Stimulated activated CD4-positive, alpha-beta T cell treated with anti-CD3 and anti-CD28 coated beads, Interleukin-4, amount 100 ng/mL, for 24 hours (primary cell): ENCODE measurements at regions not wholly inside any gene's neighbourhood (a gene's known extent, or its start where the extent isn't known, plus 50 kb on each side); places are given as distances from the start of the nearest gene placed in this dataset.

Source experiments
- DNase-seq: peaks from one replicate; pipeline ENCODE4 v3.0.0-alpha.2; 2020

DNA sequence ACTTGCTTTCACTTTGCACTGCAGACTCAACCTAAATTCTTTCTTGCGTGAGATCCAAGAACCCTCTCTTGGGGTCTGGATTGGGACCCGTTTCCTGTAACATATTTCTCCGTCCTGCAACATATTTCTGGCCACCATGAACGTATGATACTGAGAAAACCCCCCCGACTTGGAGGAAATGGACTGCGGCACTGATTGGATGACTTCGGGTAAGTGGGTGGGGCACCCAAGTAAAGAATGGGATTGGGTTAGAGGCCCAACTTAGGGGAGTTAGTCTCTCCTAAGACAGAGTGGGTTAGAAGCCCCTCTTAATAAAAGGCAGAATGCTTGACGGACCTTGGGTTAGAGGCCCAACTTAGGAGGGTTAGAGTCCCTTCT is 690.4 kb downstream of the UQCRFS1 start:
- no peak for DNase-seq

GRCh38 chr19:28521614-28522544 is 691.1 kb downstream of the UQCRFS1 start:
- no peak for DNase-seq

- DNase-seq = no peak
Measured at GRCh38 chr19:28520998-28521568, 691.9 kb downstream of the UQCRFS1 start.

DNA sequence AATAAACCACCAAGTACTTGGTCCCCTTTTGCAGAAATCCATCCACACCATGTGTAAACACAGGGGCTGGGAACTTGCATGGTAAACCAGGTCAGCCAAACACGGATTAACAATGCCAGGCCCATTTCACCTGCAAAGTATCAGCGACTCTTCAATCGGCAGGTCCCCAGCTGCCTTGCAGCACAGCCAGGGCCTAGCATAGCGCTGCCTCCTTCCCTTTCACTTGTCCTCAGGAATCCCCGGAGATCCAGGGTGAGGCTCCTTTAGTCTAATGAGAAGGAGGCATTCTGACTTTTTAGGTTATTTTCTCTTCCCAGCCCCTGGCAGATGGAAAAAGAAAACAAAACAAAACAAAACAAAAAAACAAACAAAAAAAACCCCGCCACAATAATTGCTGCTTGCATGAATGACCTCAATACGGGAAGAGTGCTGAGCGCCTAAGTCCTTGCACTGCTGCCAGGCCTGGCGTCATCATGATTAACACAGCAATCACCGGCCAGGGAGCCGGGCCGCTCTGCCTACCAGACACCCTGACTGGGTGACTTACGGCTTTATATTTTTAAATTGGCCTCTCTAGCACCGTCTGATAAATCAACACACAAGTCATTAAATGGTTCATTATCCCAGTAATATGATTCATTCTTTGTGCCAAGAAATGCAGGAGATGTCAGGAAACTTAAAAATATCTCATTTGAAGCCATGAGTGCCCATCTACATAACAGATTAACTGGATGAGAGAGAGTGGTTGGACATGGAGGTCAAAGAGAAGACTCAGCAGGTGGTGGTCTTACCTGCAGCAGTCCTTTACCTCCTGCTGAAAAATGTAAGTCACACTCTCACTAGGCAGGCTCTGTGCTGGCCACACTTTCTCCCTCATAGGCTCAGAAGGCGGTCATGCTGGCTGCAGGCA is 692.7 kb downstream of the UQCRFS1 start:
- DNase-seq = no peak

DNA sequence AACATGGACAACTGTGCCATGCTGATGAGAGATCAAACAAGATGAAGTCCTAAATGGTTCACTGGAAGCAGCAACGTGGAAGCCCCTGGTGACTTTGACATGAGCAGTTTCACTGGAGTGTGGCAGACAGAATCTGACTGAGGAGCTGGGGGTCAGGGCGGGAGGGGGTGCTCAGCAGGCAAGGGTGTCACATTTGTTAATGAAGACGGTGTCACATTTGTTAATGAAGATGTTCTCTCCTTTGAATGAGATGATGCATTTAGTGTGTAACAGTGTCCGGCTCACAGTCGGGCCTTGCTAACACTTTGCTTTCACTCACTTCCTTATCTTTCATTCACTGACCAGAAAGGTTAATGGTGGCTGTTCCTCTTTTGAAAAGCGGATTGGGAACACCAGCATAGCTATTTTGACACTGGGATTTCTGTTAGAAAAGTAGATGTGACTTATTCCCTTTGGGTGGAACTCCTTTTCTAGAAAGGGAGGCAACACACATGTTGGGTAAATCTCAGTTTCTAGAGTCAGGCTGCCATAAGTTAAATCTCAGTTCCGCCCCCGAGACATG is 693.7 kb downstream of the UQCRFS1 start:
- no peak for DNase-seq

- DNase-seq = no peak
Measured at GRCh38 chr19:28516415-28516872, 696.5 kb downstream of the UQCRFS1 start.

DNA sequence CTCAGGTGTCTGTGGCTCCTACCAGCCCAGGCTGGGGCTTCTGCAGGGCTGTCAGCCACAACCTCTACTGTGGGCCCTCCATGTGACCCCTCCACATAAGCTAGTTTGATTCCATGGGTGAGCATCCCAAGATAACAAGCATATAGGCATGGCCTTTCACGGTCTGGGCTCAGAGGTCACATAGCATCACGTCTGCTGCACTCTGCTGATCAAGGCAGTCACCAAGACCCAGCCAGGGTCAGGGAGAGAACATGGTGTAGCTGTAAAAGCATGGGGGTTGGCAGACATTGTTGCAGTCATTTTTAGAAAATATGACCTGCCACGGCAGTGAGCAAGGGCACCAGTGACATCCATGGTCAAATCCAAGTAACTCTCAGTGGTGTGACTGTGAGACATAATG is 698.8 kb downstream of the UQCRFS1 start:
- no peak for DNase-seq

DNA sequence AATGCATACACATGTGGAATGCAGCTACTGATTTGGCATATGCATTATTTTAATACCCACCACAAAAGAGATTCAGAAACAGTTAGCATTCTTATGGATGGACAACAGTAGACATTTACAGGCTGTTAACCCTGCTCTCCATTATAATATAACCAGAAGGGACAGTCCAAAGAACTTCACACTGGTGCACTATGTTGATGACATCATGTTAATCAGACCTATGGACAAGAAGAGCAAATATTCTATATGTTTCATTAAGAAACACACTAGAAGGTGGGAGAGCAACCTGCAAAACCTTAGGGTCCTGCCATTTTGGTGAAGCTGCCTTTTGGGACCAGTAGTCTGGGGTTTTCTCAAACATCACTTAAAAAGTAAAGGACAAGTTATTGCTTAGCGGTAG is 701.3 kb downstream of the UQCRFS1 start:
- DNase-seq = no peak

- DNase-seq = no peak
Measured at GRCh38 chr19:28509079-28509895, 703.7 kb downstream of the UQCRFS1 start.

DNA sequence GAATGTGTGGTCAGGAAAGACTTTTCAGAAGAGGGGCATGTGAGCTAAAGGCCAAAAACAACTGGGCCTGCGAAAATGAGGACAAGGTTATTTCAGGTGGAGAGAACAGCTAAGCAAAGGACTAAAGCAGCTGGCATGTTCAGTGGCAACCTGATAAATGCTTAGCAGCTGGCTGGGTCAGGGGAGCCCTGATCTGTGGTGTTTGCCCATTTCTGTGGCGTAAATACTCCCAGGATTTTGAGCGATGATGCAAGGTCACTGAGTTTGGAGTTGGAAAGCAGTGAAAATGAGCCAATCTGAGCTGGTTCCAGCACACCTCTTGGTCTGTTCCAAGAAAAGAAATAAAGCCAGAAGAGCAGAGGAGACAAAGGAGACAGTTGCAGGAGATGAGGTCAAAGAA is 704.3 kb downstream of the UQCRFS1 start:
- DNase-seq = no peak

DNA sequence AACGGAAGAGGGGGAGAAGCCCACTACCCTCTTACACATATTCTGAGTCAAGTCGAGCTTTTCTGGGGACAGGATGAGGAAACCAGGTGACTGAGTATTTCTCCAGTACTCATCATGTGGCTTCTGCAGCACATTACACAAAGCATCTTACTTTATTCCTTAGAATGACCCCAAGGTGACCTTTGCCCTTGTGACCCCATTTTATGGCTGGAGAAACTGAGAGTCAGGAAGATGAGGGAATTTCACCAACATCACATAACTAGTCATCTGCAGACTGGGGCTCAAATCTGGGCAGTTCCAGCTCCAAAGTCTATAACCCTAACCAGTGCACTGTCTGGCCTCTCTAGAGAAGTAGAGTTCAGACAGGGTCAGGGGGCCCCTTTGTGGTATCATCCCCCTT is 707.0 kb downstream of the UQCRFS1 start:
- DNase-seq = no peak

- no peak for DNase-seq
Measured at GRCh38 chr19:28505134-28505533, 707.8 kb downstream of the UQCRFS1 start.

- no peak for DNase-seq
Measured at GRCh38 chr19:28504727-28505126, 708.2 kb downstream of the UQCRFS1 start.

DNA sequence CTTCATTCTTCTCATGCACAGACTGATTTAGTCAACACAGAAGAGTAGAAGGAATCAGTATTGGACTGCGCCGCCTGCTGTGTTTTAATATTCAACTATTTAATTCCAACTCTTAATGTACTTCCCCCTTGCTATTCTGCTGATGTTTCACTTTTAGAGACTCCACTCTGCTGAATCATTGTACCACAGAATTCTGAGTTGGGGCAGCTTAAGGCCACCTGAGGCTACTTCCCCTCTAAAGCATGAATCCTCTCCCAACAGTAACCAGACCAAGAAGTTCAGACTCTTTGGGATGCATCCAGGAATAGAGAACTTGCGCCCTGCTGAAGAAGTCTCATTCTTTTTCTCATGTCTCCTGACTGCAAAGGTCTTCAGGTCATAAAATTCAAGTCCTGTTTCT is 708.8 kb downstream of the UQCRFS1 start:
- no peak for DNase-seq

DNA sequence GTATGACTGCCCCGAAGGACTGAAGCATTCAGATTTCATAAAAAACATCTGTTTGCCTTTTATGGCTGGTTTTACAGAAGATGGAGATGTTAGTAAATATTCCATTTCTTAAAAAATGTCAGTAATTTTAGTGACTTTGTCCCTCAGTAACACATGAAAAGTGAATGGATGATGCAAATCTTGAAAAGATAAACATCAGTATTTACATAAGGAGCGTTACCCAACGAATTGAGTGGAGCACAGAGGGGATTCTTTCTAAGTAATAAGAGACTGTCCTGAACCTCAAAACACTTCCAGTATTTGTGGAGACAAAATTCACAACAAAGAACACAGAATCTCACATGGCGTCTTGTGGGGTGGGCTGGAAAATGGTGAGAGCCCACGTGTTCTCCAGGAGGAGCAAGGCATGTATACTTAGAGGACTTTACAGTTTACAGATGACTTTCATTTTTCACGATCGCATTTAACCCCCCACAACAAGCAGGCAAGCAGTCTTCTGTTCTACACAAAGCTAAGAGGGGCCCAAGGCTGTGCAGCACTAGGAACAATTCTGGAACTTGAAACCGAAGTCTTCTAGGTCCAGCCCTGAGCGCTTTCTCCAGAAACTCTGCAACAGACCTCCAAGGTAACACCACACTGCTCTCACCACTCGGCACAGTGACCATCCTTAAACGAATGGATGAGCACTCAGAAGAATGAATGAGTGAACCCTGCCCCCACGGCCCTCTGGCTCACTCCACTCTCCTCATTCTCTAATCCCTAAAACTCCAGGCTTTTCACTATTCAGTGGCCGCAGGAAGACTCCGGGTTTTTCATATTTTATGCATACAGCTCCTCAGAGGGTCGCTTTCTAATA is 709.8 kb downstream of the UQCRFS1 start:
- no peak for DNase-seq

DNA sequence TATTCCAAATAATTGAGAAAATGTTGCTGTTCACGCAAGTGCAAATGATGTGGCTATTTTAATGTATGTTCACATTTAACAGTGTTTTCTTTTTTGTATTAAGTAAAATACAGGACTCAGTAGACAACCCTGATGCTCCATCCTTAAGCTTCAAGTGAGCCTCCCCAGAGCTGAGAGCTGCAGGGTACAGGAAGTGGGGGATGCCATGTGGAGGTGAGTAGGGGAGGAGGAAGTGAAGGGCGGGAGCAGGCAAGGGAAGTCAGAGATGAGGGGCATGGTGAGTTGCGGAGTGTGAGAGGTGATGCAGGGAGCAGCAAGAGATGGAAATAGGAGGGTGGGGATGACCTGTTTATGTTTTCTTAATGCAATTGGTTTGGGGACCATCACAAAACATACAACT is 711.0 kb downstream of the UQCRFS1 start:
- no peak for DNase-seq

- no peak for DNase-seq
Measured at GRCh38 chr19:28500982-28501630, 711.8 kb downstream of the UQCRFS1 start.

- no peak for DNase-seq
Measured at GRCh38 chr19:28500296-28500695, 712.7 kb downstream of the UQCRFS1 start.

- no peak for DNase-seq
Measured at GRCh38 chr19:28498404-28498976, 714.5 kb downstream of the UQCRFS1 start.

GRCh38 chr19:28497887-28498286 is 715.1 kb downstream of the UQCRFS1 start:
- no peak for DNase-seq
